HG03439 (cell line): ENCODE measurements at regions not wholly inside any gene's neighbourhood (a gene's known extent, or its start where the extent isn't known, plus 50 kb on each side); places are given as distances from the start of the nearest gene placed in this dataset.
"Not testable (repeated sequence)": the region's sequence is repeated elsewhere in the genome, so short reads cannot be mapped to it uniquely, and the experiment has no call there.

Experiments used
- ATAC-seq: cut with Tn5 transposase; IDR thresholded peaks from one replicate; pipeline ENCODE4 v1.9.1; 2021; ENCODE audit warnings: mild to moderate bottlenecking, moderate library complexity; ENCODE audit not compliant: unreplicated experiment

- no peak for ATAC-seq
Observed at GRCh38 chr12:131497966-131498365, 212.9 kb upstream of the SFSWAP start.

- ATAC-seq: peak; percentile 53
Observed at GRCh38 chr12:131499160-131499863, 211.6 kb upstream of the SFSWAP start.

DNA sequence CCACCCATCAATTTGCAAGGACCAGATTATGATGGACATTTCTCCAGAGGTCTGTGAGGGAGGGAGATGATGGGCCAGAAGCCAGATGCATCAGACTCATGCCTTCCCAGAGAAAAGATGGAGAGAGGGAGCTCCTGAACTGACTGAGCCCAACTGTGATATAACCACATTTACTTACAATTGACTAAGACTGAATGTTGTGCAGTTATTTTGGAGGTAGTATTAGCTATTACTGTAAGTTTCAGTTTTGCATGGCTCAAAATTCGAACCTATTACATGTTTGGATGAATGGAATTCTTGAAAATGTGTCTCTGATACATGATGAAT is 211.1 kb upstream of the SFSWAP start:
- ATAC-seq: no peak

- ATAC-seq: no peak
Observed at GRCh38 chr12:131500564-131500963, 210.3 kb upstream of the SFSWAP start.

DNA sequence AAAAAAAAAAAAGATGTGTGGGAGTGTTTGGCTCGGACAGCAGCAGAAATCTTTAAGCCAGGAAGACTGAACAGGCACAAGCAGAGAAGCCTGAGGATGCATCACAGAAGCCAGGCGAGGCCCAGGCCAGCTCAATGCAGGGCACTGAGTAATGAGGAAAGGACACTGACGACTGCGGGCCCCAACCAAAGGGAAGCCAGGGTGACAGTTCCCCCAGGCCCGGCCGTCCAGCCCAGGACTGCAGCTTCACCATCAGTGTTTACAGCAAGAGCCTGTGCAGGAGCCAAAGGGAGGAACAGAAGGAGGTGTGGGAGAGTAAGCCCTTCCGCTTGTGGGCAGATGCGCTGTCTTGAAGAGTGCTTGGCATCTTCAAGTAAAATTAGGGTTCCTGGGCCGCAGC is 205.3 kb upstream of the SFSWAP start:
- no peak for ATAC-seq

DNA sequence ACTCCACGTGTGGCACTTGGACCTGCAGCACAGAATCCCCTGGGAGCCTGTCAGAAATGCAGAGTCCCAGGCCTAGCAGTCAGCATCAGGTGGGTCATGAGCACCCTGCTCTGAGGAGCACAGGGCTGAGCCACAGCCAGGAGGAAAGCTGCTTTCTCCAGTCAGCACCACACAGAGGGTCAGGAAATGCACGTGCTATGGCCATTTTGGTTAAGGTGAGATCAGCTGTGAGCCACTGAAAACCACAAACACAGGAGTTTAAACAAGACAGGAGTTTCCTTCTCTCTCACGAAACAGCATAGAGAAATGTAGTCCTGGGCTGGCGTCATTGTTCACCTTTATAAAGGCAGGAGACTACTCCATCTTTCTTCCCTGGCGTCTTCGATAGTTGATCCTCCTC is 204.5 kb upstream of the SFSWAP start:
- no peak for ATAC-seq

DNA sequence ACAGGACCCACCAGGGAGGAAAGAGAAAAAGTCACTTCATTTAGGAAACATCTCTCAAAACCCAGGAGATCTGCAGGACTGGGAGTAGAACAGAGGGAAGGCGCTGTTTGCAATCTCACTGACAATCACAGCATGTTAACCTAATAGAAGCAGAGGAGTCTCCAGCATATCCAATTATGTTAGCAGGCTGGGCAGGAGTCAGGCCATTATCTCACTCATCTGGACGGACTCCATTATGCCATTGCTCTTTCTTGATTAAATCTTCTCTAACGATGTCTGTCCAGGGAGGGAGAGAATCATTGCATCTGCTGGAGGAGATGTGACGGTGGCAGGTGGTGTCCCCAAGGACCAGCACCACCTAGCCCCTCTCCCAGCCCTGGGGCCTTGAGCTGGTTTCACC is 203.8 kb upstream of the SFSWAP start:
- no peak for ATAC-seq

- no peak for ATAC-seq
Observed at GRCh38 chr12:131507881-131508280, 203.0 kb upstream of the SFSWAP start.

DNA sequence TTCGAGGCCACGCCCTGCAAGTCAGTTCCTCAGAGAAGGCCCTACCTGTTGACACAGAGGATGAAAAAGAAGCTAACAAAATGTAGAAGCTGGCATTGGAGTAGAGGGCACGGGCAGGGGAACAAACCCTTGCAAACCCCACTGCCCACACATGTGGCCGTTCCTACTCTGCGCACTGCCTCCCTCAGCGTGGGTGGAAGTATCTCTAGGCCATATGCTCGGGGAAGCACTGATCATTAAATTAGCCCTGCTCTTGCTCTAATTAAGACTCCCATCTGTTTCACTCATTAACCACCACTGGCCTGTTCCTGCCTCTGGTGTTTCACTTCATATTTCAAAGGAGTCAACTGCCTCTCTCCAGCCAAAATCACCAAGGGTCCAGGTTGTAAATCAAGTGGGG is 201.2 kb upstream of the SFSWAP start:
- ATAC-seq: no peak

DNA sequence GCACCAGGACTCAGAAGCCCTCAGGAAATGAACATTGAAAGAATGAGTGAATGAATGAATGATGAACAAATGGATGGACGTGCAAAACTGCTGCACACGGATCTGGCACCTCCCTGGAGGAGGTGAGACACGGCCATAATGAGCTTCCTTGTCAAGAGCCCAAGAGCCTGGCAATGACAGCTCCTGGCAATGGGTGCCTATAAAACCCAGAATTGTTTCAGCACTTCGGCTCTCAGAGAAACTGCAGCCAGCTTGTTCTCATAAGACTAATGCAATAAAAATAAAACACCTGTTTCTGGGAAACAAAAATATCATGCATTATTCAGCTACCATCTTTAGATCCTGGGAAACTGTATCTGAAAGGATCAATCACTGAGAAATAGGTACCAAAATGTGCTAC is 200.5 kb upstream of the SFSWAP start:
- no peak for ATAC-seq

DNA sequence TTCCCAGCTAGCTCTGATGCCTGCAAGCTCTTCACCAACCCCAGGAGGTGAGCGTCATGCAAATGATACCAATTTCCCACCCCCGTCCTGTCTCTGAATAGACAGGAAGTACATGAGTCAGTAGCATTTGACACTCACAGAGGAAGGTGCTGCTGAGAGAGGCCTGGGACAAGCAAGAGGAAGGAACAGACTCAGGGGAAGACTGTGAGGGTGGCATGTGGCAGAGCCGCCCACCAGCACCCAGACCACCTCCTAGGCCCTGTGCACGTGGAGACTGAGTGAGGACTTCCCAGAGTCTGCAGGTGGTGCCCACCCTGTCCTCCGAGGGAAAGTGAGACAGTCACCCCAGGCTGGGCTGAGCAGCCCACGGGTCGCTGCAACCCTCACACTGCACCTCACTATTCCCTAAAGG is 199.5 kb upstream of the SFSWAP start:
- ATAC-seq: peak; percentile 98

DNA sequence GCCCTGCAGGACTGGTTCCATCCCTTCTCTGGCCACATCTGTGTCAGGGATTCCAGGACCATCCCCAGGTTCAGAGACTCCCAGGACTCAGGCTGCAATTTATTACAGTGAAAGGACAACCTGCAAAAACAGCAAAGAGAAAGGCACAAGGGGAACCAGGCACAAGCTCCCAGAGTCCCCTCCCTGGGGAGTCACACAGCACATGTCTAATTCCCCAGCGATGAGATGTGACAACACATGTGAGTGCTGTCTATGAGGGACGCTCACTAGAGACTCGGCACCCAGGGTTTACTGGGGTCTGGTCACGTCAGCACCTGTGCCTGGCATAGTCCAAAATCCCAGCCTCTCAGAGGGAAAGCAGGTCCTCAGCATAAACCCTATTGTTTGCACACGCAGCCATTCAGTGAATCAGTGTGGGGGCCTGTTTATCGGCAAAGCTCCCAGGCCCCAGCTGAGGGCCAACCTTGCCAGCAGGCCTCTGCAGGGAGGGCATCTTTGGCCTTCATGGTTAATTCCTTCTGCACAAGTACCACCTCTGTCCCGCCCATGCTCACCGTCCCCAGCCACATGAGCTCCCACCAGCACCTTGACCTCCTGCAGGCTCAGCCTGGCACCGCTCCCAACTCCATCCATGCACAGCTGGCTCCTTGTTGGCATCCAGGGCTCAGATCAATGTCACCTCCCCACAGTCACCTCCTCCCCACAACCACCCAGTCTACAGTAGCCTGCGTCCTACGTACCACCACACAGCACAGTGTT is 198.9 kb upstream of the SFSWAP start:
- peak; percentile 10 for ATAC-seq

- ATAC-seq: no peak
Observed at GRCh38 chr12:131513606-131514005, 197.3 kb upstream of the SFSWAP start.

- not testable (repeated sequence) for ATAC-seq
Observed at GRCh38 chr12:131520553-131520952, 190.3 kb upstream of the SFSWAP start.

GRCh38 chr12:131521326-131521725 is 189.6 kb upstream of the SFSWAP start:
- ATAC-seq: no peak

DNA sequence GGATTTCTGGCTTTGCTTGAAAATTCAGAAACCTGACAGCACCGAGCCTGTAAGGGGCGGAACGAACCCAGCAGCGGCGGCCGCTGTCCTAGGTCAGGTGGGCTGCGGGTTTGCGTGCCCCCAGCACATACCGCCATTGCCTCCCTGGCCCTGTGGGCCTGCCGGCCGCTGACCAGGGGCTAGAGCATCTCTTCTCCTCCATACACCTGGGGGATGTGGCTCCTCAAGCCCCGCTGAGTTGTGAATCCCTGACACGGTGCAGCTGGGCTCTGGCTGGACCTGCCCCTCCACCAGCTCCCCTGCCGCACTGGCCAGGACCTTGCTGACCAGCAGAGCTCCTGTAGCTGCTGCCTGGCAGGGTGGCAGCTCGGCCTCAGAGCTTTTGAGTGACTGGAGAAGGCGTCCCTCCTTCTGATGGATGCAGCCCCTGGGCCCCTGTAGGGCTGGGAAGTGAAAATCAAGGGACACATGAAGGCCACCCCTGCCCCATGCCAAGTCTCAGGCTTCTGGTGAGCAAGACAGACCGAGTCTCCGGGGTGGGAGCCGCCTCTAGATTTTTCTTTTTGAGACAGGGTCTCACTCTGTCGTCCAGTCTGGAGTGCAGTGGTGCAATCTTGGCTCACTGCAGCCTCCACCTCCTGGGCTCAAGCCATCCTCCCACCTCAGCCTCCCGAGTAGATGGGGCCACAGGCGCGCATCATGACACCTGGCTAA is 184.9 kb upstream of the SFSWAP start:
- no peak for ATAC-seq

DNA sequence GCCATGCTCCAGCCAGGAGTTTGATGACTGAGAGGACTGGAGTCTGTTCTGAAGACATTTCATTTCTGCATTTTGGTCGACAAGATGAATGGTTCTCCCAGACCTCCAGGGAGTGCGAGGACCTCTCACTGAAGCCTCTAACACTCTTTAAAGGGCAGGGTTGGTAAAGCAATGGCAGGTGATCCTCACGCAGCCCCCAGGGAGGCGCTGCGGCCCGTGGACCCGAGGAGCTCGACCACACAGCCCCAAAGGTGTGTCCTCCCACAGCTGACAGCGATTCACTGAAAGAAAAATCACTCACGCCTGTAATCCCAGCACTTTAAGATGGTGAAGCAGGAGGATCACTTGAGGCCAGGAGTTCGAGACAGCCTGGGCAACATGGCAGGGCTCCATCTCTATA is 183.8 kb upstream of the SFSWAP start:
- no peak for ATAC-seq

DNA sequence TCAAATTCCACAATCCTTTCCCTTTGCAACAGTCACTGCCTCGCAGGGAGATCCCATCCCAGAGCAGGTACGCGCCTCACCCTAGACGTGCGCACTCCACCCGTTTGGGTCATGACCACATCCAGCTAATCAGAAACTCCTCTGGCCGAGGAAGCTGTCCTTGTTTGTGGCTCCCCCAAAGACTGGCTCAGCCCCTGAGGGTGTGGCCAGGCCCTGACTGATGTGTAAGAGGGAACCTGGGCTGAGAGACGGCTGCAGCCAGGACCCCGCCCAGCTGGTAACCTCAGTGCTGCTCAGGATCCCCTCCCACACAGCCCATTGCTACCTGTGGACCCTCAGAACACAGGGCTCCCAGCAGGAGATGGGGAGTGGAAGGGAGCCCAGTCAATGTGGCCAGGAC is 183.2 kb upstream of the SFSWAP start:
- no peak for ATAC-seq

- no peak for ATAC-seq
Observed at GRCh38 chr12:131528144-131528543, 182.7 kb upstream of the SFSWAP start.

DNA sequence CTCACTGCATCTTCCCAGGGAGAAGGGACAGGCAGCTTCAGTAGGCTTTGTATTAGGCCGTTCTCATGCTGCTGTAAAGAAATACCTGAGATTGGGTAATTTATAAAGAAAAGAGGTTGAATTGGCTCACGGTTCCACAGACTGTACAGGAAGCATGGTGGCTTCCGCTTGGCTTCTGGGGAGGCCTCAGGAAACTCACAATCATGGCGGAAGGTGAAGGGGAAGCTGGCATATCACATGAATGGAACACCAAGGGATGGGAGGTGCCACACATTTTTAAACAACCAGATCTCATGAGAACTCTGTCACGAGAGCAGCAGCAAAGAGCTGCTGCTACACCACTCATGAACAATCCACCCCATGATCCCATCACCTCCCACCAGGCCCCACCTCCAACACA is 182.2 kb upstream of the SFSWAP start:
- no peak for ATAC-seq

GRCh38 chr12:131529196-131530040 is 181.5 kb upstream of the SFSWAP start:
- ATAC-seq: no peak
